SK-N-SH treated with all-trans-retinoic acid at 6 μM for 48 hours (cell line): ENCODE measurements at regions not wholly inside any gene's neighbourhood (a gene's known extent, or its start where the extent isn't known, plus 50 kb on each side); places are given as distances from the start of the nearest gene placed in this dataset.

ENCODE experiments used
- ARNTL ChIP-seq: fragments of 450-650 bp; formaldehyde crosslinking; IDR thresholded peaks from 2 replicates; pipeline ENCODE4 v1.5.0; 2020; ENCODE audit warnings: low read depth, mild to moderate bottlenecking, moderate library complexity, borderline replicate concordance
- ESRRG ChIP-seq: fragments of 250-450 bp; sonication (Bioruptor Pico); IDR thresholded peaks from 2 replicates; pipeline ENCODE4 v1.6.1; 2021; ENCODE audit warnings: mild to moderate bottlenecking
- GLIS3 ChIP-seq: fragments of 250-450 bp; sonication (Bioruptor Pico); IDR thresholded peaks from 2 replicates; pipeline ENCODE4 v1.5.0; 2020; ENCODE audit warnings: mild to moderate bottlenecking, moderate library complexity
- ISL1 ChIP-seq: fragments of 250-450 bp; sonication (Bioruptor Pico); IDR thresholded peaks from 2 replicates; pipeline ENCODE4 v2.1.2; 2022; ENCODE audit warnings: mild to moderate bottlenecking, moderate library complexity
- PATZ1 ChIP-seq: fragments of 250-450 bp; sonication (Bioruptor Pico); IDR thresholded peaks from 2 replicates; pipeline ENCODE4 v1.8.0; 2020; ENCODE audit warnings: mild to moderate bottlenecking, moderate library complexity, borderline replicate concordance
- RARB ChIP-seq: fragments of 250-450 bp; sonication (Bioruptor Pico); IDR thresholded peaks from 2 replicates; pipeline ENCODE4 v1.8.0; 2021; ENCODE audit warnings: mild to moderate bottlenecking, moderate library complexity
- TCF4 ChIP-seq: fragments of 250-450 bp; sonication (Bioruptor Pico); IDR thresholded peaks from 2 replicates; pipeline ENCODE4 v1.8.0; 2021; ENCODE audit warnings: mild to moderate bottlenecking, moderate library complexity, borderline replicate concordance
- TOX ChIP-seq: fragments of 250-450 bp; sonication (Bioruptor Pico); IDR thresholded peaks from 2 replicates; pipeline ENCODE4 v1.8.0; 2021; ENCODE audit warnings: mild to moderate bottlenecking, moderate library complexity, borderline replicate concordance
- ZFP3 ChIP-seq: fragments of 250-450 bp; sonication (Bioruptor Pico); IDR thresholded peaks from 2 replicates; pipeline ENCODE4 v1.5.0; 2020; ENCODE audit warnings: mild to moderate bottlenecking, moderate library complexity
- ZFP30 ChIP-seq: fragments of 450-650 bp; formaldehyde crosslinking; IDR thresholded peaks from 2 replicates; pipeline ENCODE4 v1.5.0; 2022; ENCODE audit warnings: mild to moderate bottlenecking, moderate library complexity
- ZNF70 ChIP-seq: fragments of 450-650 bp; formaldehyde crosslinking; IDR thresholded peaks from 2 replicates; pipeline ENCODE4 v1.5.0; 2020; ENCODE audit warnings: mild to moderate bottlenecking, moderate library complexity

GRCh38 chr12:67819902-67820301 lies 169.3 kb upstream of the IFNG-AS1 start:
- TF ChIP-seq ZFP30 (CRISPR knock-in tag) (no peak), ZNF70 (CRISPR knock-in tag) (no peak), ISL1 (CRISPR knock-in tag) (no peak), PATZ1 (CRISPR knock-in tag) (no peak), GLIS3 (no peak), ZFP3 (CRISPR knock-in tag) (no peak), TOX (CRISPR knock-in tag) (no peak), RARB (no peak), ESRRG (CRISPR knock-in tag) (no peak), ARNTL (CRISPR knock-in tag) (no peak), TCF4 (CRISPR knock-in tag) (no peak)
